ENCODE measurements at regions not wholly inside any gene's neighbourhood (a gene's known extent, or its start where the extent isn't known, plus 50 kb on each side); places are given as distances from the start of the nearest gene placed in this dataset.

DNA sequence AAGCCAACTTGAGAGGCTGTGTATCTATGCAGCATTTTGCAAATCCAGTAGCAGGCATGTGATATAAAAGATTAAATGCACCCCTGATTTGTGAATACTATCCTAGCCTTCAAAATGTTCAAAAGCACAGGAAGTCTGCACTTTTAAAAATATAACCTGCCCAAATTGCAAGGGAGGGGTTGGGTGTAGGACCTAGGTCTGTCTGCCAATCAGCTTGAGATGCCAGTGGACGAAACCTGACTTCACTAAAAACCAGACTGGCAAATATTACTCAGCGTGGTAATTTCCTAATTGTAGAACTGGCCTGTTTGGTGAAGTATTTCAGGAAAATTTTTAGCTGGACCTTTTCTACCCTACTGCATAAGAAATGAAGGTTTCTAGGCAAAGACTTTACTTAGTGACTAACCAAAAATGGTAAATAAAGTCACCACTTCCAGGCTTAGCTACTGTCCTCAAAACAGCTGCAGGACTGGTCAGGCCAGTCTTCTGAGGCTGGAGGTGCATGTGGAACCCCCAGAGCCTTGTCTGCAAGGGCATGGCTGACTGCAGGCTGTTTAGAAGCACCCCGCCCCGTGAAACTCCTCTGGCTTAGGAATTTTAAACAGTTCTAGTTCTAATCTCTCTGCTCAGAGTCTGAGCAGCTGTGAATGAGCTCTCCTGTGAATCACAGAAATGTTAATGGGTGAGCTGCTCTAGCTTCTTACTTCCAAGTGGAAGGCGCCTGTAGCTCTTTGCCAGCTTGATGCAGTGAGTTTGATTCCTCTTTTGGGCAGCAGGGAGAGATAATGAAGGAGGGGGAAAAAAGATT lies 104.4 kb upstream of the ESR1 start:
- DNase-seq: no peak

DNA sequence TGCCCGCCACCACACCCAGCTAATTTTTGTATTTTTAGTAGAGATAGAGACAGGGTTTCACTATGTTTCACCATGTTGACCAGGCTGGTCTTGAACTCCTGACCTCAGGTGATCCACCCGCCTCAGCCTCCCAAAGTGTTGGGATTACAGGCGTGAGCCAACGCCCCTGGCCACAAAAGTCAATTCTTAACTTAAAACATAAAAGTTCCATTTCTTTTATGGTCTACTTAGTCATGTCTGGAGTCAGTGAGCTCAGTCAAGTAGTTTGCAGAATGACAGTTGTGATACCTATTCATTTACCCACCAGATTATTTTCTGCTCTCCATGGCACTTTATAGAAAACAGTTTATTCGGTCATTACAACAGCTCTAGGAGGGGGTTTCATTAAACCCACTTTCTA lies 103.1 kb upstream of the ESR1 start:
- no peak for DNase-seq

DNA sequence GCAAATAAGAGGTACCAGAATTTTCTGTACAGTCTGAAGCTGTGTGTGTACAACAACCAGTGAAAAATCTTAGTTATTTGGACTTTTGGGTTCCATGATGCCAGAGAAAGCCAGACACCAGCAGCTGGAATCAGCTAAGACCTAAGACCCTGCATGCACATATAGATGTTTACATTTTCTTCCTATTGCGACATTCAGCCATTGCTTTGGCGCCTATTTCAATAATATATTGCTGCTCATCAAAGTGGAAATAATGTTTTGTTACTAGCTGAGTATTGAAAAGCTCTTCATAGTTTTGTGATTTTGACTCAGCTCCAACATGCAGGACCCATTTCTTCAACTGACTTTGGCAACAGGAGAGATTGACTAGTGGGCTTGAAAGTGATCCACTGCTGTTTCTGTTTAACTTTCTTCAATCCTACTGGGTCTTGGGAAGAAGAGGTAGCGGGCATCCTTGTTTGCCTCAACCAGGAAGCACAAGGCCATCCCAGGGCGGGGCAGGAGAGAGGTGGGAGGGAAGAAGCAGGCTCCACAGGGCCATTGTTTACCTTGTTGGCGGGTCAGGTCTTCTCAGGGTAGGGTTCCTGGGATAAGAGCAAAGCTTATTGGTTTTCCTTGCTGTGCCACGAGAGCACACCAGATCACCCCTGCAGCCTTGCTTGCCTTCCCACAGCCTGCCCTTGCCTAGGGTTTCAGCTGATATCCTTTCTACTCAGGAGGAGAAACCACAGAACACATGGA lies 101.3 kb upstream of the ESR1 start:
- DNase-seq: no peak

DNA sequence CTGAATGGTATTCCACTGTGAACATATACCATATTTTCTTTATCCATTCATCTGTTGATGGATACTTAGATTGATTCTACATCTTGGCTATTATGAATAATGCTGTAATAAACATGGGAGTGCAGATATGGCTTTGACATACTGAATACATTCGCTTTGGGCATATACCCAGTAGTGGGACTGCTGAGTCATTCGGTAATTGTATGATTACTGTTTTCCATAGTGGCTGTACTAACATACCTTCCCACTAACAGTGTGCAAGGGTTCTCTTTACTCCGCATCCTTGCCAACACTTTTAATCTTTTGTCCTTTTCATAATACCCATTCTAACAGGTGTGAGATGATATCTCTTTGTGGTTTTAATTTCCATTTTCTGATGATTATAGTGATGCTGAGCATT lies 98.2 kb upstream of the ESR1 start:
- DNase-seq: no peak

DNA sequence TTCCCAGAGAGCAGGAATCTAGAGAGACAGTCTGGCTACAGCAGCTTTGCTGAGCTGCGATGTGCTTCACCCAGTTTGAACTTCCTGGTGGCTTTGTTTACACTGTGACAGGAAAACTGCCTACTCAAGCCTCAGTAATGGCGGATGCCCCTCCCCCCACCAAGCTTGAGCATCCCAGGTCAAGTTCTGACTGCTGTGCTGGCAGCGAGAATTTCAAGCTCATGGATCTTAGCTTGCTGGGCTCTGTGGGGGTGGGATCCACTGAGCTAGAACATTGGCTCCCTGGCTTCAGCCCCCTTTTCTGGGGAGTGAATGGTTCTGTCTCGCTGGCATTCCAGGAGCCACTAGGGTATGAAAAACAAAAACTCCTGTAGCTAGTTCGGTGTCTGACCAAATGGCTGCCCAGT lies 91.0 kb upstream of the ESR1 start:
- no peak for DNase-seq

DNA sequence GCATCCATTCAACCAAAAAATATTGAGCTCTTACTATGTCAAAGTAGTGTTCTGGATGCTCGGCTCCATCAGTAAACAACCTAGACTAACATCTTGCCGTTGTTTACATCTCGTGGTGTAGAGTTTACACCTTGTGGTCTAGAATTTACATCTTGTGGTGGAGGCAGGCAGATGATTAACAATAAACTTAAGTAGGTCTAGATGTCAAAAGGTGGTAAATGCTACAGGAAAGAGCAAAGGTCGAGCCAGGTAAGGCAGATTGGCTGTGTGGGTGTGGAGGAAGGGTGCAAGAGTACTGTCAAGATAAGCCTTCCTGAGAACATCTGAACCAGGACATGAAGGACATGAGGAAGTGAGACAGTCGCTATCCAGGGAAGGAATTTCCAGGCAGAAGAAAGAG lies 88.4 kb upstream of the ESR1 start:
- DNase-seq: no peak

DNA sequence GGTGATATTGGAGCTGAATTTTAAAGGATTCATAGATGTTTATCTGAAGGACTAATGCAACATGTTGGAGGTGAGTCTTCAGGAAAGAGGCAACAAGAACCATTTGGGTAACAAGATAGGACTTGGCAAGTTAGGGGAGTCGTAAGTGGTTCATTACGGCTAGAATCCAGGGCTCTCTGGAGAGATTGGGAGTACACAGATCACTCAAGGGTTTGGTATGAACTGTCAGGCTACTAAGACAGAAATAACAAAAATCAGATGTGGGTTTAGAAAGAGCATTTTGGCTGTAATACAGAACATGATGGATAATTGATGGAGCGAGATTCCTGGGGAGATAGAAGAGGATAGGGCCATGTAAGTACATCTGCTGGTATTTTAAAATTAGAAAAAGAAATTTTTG lies 86.3 kb upstream of the ESR1 start:
- no peak for DNase-seq

DNA sequence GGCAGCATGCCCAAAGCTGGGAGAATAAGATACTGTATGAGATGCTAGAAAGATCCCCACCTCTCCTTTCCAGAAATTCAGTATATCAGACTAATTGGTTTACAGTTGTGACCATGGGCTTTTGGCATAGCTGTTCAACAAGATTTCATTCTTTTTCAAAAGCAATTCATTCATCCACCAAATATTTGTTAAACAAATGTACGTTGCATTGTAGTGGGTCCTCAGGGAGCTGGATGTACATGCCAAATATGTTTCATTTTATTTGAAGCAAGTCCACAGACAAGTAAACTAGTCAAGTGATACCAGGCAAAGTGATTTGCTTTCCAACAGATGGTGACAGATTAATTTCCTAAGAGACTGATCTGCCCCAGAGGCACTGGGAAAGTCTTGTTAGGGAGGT lies 85.8 kb upstream of the ESR1 start:
- no peak for DNase-seq

DNA sequence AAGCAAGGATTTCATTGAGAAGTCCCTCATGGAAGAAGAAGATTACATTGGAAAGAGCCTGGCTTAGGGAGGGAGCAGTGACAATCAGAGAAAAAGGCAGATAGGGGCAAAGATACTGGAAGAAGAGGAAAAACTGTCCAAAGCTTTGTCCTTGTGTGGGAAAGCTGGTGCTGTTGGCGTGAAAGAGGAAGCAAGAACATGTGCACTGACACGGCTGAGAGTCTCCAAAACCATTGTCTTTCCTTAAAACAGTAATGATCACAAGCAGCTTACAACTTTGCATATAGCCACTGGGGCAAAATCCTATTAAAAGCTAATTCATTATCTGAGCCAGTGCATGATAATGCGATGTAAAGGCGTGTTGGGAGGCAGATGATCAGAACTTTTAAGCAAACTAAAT lies 85.1 kb upstream of the ESR1 start:
- no peak for DNase-seq

DNA sequence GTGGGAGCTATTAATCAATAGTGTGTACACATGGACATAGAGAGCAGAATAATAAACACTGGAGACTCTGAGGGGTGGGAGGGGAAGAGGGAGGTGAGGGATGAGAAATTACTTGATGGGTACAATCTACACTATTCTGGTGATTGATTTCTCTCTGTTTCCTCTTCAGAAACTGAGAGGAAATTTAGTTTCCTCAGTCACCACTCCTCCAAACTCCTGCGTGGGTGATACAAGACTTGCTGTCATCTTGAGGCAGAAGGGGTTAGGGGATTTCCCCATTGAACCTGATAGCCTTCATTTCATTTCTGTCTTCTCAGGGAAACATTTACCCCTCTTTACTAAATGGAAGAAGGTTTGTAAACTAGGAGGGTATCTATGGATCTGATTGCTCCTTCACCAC lies 84.3 kb upstream of the ESR1 start:
- DNase-seq: no peak

DNA sequence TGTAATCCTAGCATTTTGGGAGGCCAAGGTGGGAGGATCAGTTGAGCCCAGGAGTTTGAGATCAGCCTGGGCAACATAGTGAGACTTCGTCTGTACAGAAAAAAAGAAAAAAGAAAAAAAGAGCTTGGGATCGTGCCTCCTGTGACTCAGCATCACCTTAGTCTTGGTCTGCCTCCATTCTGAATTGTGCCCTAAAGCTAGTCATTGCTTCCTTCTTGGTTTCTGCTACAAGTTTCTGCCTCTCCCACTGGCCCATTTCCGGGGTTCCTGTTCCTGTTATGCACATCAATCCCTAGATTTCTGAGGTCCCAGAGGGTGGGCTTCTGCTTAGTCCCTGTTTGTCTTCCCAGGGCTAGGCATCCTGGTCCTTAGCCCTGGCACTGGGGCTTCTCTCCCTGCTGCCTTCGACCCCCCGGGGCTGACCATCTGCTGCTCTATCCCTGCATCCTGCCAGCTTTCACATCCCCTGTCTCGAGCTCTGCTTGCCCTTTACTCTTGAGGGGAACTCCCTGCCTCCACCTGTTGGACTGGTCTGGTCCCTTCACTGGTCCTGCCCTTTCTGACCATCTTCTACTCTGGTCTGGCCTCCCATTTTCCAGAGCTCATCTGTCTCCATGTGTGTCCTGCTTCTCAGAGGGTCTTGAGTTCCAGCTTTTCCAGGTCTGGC lies 77.5 kb upstream of the ESR1 start:
- DNase-seq: no peak

DNA sequence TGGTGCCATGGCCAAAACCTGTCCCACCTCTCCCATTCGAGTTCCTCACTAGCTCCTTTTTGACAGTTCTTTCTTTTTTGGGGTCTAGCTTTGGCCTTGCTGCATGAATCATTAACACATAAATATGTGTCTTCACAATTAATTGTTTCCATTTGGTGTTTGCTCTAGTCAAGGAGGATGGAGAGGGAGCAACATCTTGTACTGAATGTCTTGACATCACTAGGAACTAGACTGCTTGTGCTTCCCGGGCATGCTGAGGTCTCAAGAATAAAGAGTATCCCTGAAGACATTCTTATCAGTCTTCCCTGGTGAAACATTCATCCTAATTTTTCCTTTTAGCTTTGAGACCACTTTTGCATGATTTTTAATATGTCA lies 77.0 kb upstream of the ESR1 start:
- no peak for DNase-seq

DNA sequence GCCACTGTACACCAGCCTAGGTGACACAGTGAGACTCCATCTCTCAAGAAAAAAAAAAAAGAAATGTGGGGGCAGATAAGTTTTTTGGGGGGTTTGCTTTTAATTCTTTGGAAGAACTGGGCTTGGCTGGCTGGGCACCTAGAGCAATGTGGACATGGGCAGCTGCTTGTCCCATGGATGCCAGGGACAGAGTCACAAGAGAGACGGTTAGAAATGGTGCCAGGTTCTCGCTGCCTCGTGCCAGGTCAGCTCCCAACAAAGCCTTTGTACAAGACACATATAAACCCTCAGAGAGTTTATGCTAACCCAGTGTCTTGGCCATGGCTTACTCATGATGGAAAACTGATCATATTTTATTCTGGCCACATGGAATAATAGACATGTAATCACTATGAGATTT lies 76.2 kb upstream of the ESR1 start:
- DNase-seq: no peak

DNA sequence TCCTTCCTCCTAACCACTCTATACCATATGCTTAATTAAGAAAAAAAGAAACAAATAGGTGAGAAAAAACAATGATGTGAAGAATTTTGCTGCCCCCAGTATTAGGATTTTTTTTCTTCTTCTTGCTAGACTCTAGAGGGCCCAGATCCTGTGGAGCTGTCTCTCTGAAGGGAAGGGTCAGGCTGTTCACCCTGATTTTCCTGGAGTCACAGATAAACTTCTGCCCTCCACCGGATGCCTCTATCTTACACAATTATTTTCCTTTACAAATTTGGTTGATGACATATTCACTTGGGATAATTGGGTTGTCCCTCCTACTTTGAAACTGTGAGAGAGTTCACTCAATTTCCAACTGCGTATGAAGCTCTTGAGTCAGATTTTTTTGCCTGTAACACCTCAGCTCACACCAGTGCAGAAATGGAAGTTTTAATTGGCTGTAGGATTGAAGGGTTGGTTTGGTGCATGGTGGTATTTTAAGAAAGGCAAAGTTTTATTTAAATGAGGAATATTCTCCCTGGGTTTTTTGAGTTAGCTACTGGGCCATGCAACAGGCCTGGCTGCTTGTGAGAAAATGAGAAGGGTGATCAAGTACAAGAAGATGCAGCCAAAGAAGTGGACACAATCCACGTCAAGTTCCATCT lies 73.7 kb upstream of the ESR1 start:
- no peak for DNase-seq

DNA sequence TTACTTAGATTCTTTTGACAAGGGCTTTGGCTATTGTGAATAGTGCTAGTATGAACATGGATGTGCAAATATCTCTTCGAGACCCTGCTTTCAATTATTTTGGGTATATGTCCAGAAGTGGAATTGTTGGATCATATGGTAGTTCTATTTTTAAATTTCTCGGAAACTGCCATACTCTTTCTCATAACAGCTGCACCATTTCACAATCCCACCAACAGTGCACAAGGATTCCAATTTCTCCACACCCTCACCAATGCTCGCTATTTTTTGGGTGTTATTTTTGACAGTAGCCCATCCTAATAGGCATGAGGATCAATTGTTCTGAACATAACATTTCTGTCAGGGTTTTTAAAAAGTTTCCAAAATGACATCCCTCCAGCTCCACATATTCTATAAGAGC lies 69.2 kb upstream of the ESR1 start:
- DNase-seq: no peak

DNA sequence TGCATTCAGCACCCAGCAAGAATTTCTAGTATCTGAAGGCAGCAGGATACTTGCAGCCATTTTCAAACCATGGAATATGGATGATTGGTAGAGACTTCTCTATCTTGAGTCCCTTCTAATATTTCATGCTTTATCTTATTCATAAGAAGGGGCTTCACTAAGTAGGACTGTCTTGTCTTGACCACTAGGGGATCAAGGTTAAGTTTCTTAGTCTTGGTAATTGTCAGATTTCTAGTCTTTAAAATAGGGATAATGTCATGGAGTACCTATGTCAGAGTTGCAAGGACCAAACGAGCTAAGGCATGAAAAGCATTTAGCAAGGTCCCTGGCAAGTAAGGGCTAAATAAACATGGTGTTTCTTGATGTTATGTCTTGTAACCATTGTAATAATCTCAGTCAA lies 68.5 kb upstream of the ESR1 start:
- no peak for DNase-seq

DNA sequence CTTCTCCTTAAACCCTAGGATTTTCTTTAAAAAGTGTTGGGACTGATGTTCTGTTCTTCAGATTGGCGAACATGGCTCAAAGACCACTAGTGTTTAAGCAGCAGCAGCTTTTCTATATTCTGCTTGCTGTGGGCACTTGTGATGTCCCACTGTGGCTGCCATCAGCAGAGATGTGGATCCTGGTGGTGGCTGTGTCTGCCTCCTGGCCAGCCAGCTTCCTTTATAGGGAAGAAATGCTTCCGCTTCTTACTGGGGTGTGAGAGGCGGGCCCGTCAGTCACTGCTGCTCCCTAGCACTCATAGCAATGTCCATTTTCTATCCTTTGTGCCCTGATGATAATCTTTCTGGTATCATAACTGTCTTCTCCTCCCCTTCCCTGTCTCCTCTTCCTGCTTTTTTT lies 66.7 kb upstream of the ESR1 start:
- no peak for DNase-seq

DNA sequence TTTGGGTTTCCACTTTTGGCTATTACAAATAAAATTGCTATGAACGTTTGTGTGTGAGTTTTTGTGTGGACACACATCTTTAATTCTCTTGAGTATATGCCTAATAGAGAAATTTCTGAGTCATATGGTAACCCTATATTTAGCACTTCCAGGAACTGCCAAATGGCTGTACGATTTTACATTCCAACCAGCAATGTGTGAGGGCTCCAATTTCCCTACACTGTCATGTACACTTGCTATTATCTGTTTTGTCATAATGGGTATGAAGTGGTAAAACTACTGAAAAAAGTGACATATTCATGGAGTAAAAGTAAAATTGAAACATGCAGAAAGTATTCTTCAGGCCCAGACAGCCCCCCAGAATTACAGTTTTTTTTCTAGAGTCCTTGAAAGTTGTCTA lies 59.6 kb upstream of the ESR1 start:
- DNase-seq: no peak

DNA sequence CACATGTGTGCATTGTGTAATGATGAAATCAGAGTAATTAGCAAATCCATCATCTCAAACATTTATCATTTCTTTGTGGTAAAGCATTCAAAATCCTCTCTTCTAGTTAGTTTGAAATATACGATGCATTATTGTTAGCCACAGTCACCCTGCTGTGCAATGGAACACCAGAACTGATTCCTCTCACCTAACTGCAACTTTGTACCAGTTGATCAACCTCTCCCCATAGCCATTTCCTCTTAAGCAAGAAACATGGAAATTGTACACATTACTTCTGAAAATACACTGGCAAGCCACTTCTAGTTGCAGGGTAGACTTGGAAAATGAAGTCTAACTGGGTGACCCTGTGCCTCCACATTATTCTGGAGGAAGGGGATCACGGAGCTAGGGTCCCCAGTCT lies 58.1 kb upstream of the ESR1 start:
- DNase-seq: no peak

DNA sequence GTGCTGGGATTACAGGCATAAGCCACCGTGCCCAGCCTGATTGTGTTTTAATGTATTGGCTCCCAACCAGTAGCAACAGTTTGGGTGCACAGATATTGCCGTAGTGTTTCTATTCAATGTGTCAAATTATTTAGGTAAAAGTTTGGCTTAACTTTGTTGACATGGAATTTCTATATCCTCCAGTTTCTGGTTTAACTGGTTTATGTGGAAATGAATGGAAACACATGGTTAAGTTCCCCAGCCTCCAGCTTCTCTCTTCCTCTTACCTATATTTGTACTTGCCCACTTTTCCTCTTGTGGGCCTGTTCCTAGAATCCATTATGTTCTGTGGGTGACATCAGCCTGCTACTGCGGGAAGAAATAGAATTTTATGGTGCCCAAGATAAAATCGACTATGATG lies 53.9 kb upstream of the ESR1 start:
- DNase-seq: no peak

DNA sequence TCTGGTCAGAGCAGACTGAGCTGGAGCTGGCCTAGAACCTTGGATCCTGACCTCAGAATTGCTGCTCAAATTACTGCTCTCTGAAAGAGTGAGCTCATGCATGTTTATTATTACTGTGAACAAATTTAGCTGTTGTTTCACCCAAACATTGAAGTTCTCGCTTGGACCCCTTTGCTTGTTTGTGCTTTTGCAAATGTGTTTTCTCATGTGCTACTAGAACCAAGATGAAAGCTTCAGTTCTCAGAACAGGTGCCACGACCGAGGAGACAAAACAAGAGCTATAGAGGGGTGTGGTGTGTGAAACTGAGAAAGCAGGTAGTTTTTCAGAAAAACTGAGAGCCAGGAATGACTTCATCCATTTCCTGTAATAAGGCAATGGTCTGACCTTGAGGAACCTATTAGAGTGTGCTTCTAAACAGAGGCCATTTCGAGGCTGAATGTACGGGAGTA lies 50.0 kb upstream of the ESR1 start:
- no peak for DNase-seq
